OCI-M1 (cell line): ENCODE measurements at regions not wholly inside any gene's neighbourhood (a gene's known extent, or its start where the extent isn't known, plus 50 kb on each side); places are given as distances from the start of the nearest gene placed in this dataset.

Experiments
- DNase-seq: peaks from one replicate; lab custom pipeline; 2025; lab: John Stamatoyannopoulos, UW

DNA sequence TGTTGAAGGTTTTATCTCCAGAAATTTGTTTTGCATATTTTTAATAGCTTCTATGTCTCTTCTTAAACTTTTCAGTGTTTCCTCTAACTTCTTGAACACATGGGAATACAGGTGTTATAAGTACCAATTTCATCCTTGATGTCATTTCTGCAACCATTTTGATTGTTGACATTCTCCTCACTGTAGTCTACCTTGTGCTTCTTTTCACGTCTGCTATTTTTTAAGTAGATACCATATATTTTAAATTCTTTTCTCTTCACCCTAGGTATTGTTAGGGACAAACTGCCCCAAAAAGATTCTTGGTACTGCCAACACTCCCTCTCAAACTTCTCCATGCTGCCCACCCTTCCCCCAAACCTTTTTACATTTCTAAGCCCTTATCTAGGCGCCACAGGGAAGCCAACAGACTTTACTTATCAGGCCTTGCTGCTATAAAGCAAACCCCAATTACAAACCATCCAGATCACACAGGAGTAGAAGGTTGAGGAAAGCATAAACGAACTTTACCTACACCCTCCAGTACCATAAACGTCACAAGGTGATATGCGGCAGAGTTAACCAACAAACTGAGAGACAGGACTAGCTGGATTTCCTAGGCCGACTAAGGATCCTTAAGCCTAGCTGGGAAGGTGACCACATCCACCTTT lies 1165.3 kb downstream of the TAF11L14 start:
- peak; percentile 68 for DNase-seq

GRCh38 chr5:18800293-18801025 lies 1166.2 kb downstream of the TAF11L14 start:
- no peak for DNase-seq

DNA sequence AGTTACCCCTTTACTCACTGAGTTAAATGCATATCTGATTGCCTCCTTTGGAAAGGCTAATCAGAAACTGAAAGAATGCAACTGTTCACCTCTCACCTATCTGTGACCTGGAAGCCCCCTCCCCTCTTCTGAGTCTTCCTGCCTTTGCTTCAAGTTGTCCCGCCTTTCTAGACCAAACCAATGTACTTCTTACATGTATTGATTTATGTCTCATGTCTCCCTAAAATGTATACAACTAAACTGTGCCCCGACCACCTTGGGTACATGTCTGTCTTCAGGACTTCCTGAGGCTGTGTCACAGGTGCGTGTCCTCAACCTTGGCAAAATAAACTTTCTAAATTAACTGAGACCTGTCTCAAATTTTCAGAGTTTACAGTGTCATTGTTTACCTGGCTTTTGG lies 1167.2 kb downstream of the TAF11L14 start:
- peak; percentile 15 for DNase-seq

DNA sequence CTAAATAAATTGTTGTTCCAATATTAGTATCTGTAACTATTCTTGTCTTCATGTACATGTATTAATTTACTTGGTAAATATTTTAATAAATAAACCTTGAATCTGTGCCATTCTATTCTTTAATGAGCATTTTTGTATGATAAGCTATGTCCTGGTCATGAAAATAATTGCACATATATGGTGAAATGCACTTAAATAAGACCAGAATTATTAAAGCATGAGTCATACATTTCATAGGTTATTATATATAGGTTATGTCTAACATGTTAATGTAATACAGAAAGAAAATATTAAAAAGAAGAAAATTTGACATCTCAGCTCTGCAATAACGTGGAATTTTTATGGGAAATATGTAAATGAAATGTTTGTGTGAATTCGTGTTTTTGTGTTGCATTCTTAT lies 1168.1 kb downstream of the TAF11L14 start:
- no peak for DNase-seq

- no peak for DNase-seq
Measured at GRCh38 chr5:18805376-18805775, 1171.1 kb downstream of the TAF11L14 start.

DNA sequence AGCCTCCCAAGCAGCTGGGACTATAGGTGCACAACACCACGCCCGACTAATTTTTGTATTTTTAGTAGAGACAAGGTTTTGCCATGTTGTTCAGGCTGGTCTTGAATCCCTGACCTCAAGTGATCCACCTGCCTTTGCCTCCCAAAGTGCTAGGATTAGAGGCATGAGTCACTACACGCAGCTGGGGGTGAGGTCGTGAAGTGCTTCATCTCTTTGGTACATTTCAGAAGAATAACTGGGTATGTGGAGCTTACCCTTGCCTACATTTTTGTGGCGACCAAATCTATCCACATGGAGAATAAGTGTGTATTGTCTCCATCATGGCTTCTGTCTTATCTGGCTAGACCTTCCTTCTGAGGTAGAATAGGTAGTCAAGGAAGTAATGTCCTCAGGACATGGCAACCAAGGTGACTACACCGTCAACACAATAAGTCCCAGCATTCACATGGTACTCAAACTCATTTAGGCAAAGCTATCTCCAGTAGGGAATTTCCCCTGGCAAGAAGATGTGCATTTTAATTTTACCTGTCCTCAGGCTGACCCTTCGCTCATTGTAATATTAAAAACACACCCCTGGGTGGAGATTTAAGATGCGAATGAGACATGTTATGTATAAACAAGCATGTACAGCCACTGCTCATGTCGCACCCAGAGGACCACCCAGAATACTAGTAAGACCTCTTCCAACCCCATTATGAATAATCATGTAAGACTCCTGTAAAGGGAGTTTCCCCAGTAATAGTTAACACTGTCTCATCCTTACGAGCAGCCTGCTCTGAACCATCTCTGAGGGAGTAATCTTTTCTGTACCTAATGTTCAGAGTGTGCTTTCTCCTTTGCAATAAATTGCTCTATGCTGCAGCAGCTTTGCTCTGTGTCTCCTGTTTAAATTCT lies 1173.2 kb downstream of the TAF11L14 start:
- DNase-seq = no peak

DNA sequence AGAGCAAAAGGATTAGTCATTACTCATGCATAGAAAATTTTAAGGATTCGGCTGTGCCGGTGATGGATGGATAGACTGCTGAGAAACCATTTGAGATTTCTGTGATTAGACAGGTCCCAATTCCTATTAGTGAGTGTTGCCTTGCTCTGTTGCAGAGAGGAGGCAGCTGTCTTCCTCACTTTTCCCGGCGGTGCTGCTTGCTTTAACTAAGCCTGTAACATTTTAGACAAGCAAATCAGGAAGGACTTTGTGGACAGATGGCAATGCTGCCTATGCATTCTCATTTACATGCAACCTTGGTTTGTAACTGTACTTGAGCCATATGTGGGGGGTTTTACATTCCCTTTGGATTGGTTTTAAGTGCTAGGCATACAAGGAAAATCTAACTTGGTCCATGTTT lies 1176.3 kb downstream of the CDH18 start:
- DNase-seq = no peak

DNA sequence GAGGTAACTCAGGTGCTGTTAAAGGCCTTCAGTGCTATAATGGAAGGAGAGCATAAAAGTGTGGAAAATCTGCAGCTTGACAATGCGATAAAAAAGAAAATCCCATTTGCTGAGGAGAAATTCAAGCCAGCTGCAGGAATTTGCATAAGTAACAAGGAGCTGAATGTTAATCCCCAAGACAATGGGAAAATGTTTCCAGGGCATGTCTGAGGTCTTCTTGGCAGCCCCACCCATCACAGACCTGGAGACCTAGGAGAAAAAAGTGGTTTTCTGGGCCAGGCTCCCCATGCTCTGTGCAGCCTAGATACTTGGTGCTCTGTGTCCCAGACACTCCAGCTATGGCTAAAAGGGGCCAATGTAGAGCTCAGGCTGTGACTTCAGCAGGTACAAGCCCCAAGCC lies 1159.6 kb downstream of the CDH18 start:
- no peak for DNase-seq

- DNase-seq = no peak
Measured at GRCh38 chr5:18829539-18829938, 1158.5 kb downstream of the CDH18 start.

- DNase-seq = no peak
Measured at GRCh38 chr5:18850216-18850615, 1137.8 kb downstream of the CDH18 start.

DNA sequence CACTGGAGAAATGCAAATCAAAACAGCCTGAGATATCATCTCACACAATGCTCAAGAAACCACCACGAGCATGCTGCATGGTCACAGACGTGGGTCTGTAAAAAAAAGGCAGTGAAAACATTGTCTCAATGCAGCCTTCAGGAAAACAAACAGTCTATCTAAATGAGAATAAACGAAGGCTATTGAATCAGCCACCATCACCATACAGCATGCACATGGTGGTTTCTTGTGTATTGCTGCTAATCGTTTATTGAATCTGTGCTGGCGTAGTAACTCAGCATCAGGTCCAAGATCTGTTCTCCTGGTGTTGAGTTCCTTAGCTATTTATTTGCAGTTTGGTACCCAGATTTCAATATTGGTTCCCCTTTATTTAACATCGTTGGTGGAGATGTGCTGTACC lies 1115.0 kb downstream of the CDH18 start:
- DNase-seq = no peak

DNA sequence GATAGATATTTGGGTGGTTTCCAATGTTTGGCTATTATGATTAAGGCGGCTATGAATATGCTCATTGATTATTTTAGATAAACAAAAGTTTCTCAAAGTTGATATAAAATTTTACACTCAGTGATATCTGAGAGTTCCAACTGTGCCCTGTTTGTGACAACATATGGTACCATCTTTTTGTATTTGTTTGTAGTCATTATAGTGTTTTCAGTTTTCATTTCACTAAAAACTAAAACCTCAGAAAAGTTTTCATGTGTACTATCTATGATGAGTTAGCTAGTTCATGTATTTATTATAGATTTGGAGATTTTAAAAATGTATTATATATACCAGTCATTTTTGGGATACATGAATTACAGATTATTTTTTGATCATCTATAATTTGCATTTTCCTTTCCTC lies 1111.4 kb downstream of the CDH18 start:
- no peak for DNase-seq

DNA sequence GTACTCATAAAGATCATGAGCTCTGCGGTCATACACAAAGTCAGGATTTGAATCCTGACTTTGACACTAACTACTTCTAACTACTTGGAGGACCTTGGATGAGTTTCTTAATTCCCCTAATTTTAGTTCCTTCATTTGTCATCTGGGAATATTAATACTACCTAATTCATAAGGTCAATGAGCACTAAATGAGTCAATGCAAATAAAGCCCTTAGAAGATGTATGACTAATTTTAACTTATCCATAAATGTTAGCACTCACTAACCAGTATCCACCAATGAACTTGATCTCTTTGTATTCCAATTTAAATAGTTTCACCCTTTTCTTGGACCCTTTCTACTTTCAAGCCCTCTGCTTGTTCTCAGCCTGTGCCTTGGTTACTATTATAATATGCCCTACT lies 1106.4 kb downstream of the CDH18 start:
- DNase-seq = no peak

DNA sequence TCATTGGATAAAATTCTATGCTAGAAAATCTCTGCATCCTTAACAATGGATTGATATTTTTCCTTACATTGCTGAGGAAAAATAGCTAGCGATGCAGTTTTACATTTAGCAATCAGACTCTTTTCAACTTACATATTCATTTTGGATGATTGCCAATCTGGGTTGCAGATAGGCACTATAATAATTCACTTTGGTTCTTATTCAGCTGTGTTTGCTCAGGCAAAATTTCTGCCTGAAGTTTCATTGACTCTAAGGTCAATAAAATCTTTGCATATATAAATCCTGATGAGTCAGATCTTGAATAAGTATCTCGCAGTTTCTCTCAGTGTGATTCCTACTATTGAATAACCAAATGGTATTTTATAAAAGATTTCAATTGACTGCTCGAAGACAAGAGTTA lies 1105.8 kb downstream of the CDH18 start:
- no peak for DNase-seq

GRCh38 chr5:18888821-18889220 lies 1099.2 kb downstream of the CDH18 start:
- no peak for DNase-seq

DNA sequence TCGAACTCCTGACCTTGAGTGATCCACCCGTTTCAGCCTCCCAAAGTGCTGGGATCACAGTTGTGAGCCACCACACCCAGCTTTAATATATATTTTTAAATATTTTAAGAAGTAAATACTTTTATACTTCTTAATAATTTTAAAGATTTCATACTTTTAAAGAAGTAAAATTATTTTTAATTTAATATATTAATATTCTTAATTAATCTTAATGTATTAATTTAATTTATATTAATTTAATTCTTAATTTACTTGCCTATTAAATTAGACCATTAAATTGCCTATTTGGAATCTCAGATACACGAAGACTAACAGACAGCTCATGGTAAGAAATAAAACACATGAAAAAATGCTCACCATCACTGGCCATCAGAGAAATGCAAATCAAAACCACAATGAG lies 1087.4 kb downstream of the CDH18 start:
- DNase-seq = no peak

GRCh38 chr5:18920966-18921365 lies 1067.0 kb downstream of the CDH18 start:
- DNase-seq = peak; percentile 52

- DNase-seq = no peak
Measured at GRCh38 chr5:18932081-18932480, 1055.9 kb downstream of the CDH18 start.

DNA sequence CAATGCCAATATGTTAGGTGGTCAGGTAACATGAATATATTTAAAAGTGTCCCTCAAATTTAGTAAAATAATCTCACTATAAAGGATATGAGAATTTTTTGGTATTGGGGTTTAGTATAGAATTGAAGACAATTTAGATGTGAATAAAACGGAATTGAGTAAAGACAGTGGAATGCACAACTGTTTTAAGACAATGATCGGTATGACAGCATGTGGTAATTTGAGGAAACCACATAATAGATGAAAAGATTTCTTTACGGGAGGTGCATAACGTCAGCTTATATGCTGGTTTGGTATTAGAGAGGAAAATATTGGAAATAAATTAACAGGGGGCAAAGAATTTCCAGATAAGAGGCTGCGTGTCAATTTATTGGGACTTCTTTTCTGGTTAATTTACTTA lies 1043.2 kb downstream of the CDH18 start:
- DNase-seq = no peak

GRCh38 chr5:18954239-18954638 lies 1033.8 kb downstream of the CDH18 start:
- no peak for DNase-seq

DNA sequence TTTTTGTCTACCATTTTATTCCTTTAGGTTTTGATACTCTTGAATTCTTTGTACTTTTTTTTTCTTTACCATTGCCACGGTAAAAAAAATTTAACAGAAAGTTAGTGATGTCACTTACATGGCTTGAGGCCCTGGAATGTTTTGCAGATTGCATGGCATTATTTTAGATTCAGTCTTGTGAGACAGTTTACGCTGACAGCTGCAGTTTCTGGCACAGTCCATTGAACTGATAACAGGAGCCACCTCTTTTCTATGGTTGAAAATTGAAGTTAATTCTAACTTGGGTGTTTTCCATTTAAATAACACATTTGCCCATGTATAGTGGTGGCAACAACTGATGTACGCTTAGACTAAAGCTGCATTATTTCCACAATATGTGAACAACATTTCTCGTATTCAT lies 1028.5 kb downstream of the CDH18 start:
- DNase-seq = no peak

DNA sequence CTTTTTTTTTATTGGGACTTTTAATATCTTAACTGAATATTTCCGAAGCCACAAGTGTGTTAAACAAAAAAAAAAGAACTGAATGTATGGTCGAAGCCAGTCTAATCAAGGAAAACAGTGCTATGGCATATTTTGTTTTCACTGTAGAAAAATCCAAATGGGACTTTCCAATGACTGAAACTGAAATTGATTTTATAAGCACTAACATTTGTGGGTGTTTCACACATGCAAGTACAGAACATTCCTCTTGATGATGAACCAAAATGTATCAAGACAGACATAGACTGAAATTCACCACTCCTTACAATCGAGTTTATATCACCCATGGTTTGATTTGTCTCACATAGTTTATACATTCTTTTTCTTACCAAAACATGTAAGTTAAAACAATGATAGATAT lies 1026.8 kb downstream of the CDH18 start:
- DNase-seq = no peak

DNA sequence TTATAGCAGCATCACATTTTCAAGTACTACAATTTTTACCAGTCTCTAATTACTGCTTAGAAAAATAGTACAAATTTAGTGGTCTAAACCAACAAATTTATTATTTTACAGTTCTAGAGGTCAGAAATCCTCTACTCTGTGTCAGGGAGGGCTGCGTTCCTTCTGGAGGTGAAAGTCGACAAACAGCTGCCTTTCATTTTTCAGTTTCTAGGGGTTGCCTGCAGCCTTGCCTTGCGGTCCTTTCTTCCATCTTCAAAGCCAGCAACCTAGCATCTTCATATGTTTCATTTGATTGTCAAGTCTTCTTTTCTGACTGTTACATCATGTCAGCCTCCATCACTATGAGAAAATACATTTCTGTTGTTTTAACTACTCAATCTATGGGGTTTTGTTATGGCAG lies 1022.1 kb downstream of the CDH18 start:
- no peak for DNase-seq
